GM12872 (cell line): ENCODE measurements at regions not wholly inside any gene's neighbourhood (a gene's known extent, or its start where the extent isn't known, plus 50 kb on each side); places are given as distances from the start of the nearest gene placed in this dataset.

Experiments
- CTCF ChIP-seq: IDR thresholded peaks from 3 replicates; pipeline ENCODE4 v1.5.1; 2011; ENCODE audit warnings: low read depth, mild to moderate bottlenecking, low read length, moderate library complexity; ENCODE audit not compliant: insufficient read depth

GRCh38 chr13:84847107-84847506 lies 952.1 kb downstream of the SLITRK6 start:
- TF ChIP-seq CTCF: no peak

GRCh38 chr13:84845907-84846619 lies 953.2 kb downstream of the SLITRK6 start:
- no peak for TF ChIP-seq CTCF

GRCh38 chr13:84844473-84844872 lies 954.7 kb downstream of the SLITRK6 start:
- TF ChIP-seq CTCF: no peak

GRCh38 chr13:84843368-84843767 lies 955.9 kb downstream of the SLITRK6 start:
- no peak for TF ChIP-seq CTCF

GRCh38 chr13:84834201-84834600 lies 951.9 kb upstream of the SLITRK1 start:
- TF ChIP-seq CTCF: no peak

GRCh38 chr13:84831666-84832657 lies 949.7 kb upstream of the SLITRK1 start:
- TF ChIP-seq CTCF: no peak

GRCh38 chr13:84823528-84823927 lies 941.3 kb upstream of the SLITRK1 start:
- TF ChIP-seq CTCF: no peak
